ENCODE measurements at regions not wholly inside any gene's neighbourhood (a gene's known extent, or its start where the extent isn't known, plus 50 kb on each side); places are given as distances from the start of the nearest gene placed in this dataset.

DNA sequence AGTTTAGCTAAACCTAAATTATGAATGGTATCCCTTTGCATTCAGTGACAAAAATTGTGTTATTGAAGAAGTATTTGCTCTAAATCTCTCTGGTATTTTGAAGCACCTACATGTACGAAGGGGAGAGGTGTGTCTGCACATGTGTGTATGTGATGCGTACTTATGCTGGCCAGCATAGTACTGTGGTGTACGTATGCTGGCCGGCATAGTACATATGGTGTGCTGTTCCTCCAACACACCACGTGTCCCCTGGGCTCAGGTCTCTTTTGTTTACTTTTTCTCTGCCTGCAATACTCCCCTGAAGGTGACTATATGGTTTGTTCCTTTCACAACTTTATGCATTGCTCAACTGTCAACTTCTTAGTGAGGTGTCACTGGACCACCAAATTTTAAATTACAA, 360.3 kb downstream of the CRPPA start:
- H3K27ac ChIP-seq: peak overlapping the region in 1 of 4 donors; percentile 63

GRCh38 chr7:16060502-16060901, 360.8 kb downstream of the CRPPA start:
- H3K4me3 ChIP-seq: no peak overlapping the region
- no peaks in the 10 kb centered on the region for H3K27me3 ChIP-seq
- peaks cover 0 to 28% (median 5%) of the 10 kb centered on the region in 4 donors for H3K4me1 ChIP-seq
- TF ChIP-seq POLR2A (IDR thresholded peaks at IDR 0.05) (no peak), EP300 (IDR thresholded peaks at IDR 0.05) (no peak), CTCF (IDR thresholded peaks at IDR 0.05) (no peak)
- DNase-seq (ENCODE audit: low spot score in 2 of 2): no peak
- H3K9me3 ChIP-seq: no peaks in the 10 kb centered on the region
- H3K27ac ChIP-seq: no peak overlapping the region
- no peaks in the 10 kb centered on the region for H3K36me3 ChIP-seq

More for the DNA sequence above, 360.3 kb downstream of the CRPPA start:
- WGBS, 2 donors: 90 to 97% methylated on average over 5 of the region's 5 CpGs
- DNase-seq (ENCODE audit: low spot score in 2 of 2): no peak
- no peak overlapping the region for H3K4me3 ChIP-seq
- H3K36me3 ChIP-seq: no peaks in the 10 kb centered on the region
- peaks cover 0 to 28% (median 7%) of the 10 kb centered on the region in 4 donors for H3K4me1 ChIP-seq
- H3K27me3 ChIP-seq: no peaks in the 10 kb centered on the region
- no peaks in the 10 kb centered on the region for H3K9me3 ChIP-seq
- TF ChIP-seq POLR2A (IDR thresholded peaks at IDR 0.05) (no peak), CTCF (IDR thresholded peaks at IDR 0.05) (no peak)

DNA sequence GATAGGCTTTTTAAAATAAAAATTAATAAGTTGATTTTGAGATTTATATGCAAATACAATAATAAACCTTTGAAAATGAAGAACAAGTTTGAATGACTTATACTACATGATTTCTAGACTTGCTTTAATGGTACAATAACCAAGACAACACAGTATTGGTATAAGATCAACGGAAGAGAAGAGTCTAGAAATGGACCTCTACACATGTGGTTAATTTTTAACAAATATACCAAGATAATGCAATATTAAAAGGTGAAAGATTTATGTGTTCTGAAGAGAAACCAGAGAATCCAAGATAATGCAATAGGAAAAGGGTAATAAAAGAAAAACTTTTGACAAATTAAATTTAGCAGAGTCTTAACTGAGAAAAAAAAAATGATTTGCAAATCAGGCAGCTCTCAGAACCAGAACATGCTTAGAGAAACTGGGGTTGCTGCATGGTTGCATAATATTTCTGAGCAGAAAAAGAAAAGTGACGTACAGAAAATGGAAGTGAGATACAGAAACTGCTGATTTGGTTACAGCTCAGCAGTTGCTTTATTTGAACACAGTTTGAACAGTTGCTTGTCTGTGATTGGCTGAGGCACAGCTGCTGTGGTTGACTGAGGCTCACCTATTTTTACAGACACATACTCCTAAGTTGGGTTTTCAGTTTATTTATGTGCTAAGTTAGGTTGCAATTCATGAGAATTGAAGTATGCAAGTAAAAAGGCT, 365.9 kb downstream of the CRPPA start:
- no peak for DNase-seq (ENCODE audit: low spot score in 2 of 2)
- no peaks in the 10 kb centered on the region for H3K27me3 ChIP-seq
- H3K9me3 ChIP-seq: no peaks in the 10 kb centered on the region
- H3K27ac ChIP-seq: no peak overlapping the region
- H3K4me1 ChIP-seq: peaks cover 0 to 18% (median 0%) of the 10 kb centered on the region in 4 donors
- WGBS, 2 donors: 78 to 82% methylated on average over 2 of the region's 2 CpGs
- H3K36me3 ChIP-seq: no peaks in the 10 kb centered on the region
- H3K4me3 ChIP-seq: no peak overlapping the region
- TF ChIP-seq POLR2A (IDR thresholded peaks at IDR 0.05): no peak
- peak in 1 of 2 donors; percentile 40 for TF ChIP-seq EP300 (IDR thresholded peaks at IDR 0.05)
- no peak for TF ChIP-seq CTCF (IDR thresholded peaks at IDR 0.05)

DNA sequence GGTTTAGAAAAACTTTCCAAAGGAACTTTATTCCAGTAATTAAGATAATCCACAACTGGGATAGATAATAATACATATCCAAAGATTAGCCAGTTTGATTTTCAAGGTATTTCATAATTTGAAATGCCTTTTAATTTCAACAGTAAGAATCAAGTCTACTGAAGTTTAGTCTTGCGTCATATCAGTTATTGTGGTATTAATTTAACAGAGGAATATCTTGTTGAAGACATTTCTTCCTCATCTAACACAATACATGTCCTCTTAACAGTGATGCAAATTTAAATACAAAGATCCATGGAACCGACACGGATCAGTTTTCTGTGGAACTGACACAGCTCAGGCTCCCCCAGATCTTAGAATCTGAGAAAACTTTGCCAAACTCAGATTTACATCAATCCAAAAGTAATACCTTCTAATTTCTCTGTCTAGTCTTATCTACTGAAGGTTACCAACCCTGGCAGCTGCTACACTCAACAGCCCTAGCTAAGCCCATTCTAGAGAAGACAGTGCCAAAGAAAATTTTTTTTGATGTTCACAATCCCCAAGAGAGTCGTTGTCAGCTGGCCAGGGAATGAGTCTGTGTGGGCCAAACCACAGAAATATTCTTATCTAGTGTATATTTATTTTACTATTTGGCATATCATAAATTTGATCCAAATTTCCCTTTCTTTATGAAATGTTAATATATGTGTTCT, 365.2 kb upstream of the MEOX2 start:
- DNase-seq (ENCODE audit: low spot score in 2 of 2): no peak
- TF ChIP-seq POLR2A (IDR thresholded peaks at IDR 0.05) (no peak), EP300 (IDR thresholded peaks at IDR 0.05) (no peak), CTCF (IDR thresholded peaks at IDR 0.05) (no peak)
- Histone ChIP-seq H3K9me3 (no peaks in the 10 kb centered on the region), H3K4me1 (peaks cover 0 to 18% (median 0%) of the 10 kb centered on the region in 4 donors), H3K27ac (no peak overlapping the region), H3K36me3 (no peaks in the 10 kb centered on the region), H3K4me3 (no peak overlapping the region), H3K27me3 (no peaks in the 10 kb centered on the region)
- 55 to 63% methylated on average over 4 of the region's 4 CpGs for WGBS, 2 donors

- no peak for DNase-seq (ENCODE audit: low spot score in 2 of 2)
- no peaks in the 10 kb centered on the region for H3K4me1 ChIP-seq
- no peaks in the 10 kb centered on the region for H3K9me3 ChIP-seq
- no peaks in the 10 kb centered on the region for H3K27me3 ChIP-seq
- H3K36me3 ChIP-seq: no peaks in the 10 kb centered on the region
- H3K4me3 ChIP-seq: no peak overlapping the region
- 81 to 86% methylated on average over 3 of the region's 3 CpGs for WGBS, 2 donors
- TF ChIP-seq POLR2A (IDR thresholded peaks at IDR 0.05): no peak
- TF ChIP-seq CTCF (IDR thresholded peaks at IDR 0.05): no peak
- no peak for TF ChIP-seq EP300 (IDR thresholded peaks at IDR 0.05)
- no peak overlapping the region for H3K27ac ChIP-seq
Observed at GRCh38 chr7:16046041-16046440, 359.6 kb upstream of the MEOX2 start.

Measured in tibial nerve (tissue), 4 donors.